Testis (tissue), 2 donors: ENCODE measurements at regions not wholly inside any gene's neighbourhood (a gene's known extent, or its start where the extent isn't known, plus 50 kb on each side); places are given as distances from the start of the nearest gene placed in this dataset.

Experiments
- DNase-seq: peaks from one replicate; pipeline ENCODE4 v3.0.0-alpha.2; 2019
- H3K27ac ChIP-seq, 2 donors: fragments of 200-600 bp; sonication (generic); one replicate each; pipeline ENCODE4 v1.5.1; 2019
- H3K27me3 ChIP-seq: fragments of 200-600 bp; sonication (generic); one replicate; pipeline ENCODE4 v1.5.1; 2019
- H3K36me3 ChIP-seq: fragments of 200-600 bp; sonication (generic); one replicate; pipeline ENCODE4 v1.5.1; 2017; ENCODE audit warnings: low read depth; ENCODE audit errors: missing control alignments
- H3K4me1 ChIP-seq: fragments of 200-600 bp; sonication (generic); one replicate; pipeline ENCODE4 v1.5.1; 2019
- H3K4me3 ChIP-seq, 2 donors: fragments of 200-600 bp; sonication (generic); one replicate each; pipeline ENCODE4 v1.5.1; 2017 to 2019
- H3K9me3 ChIP-seq: fragments of 200-600 bp; sonication (generic); one replicate; pipeline ENCODE4 v1.5.1; 2017
- POLR2A ChIP-seq: fragments of 450-650 bp; IDR thresholded peaks from one replicate; pipeline ENCODE4 v1.6.1; 2017; ENCODE audit warnings: antibody characterized with exemption, mild to moderate bottlenecking, moderate library complexity
- WGBS, 2 donors: methylation state at CpG; one replicate each; pipeline ENCODE4 v1.1.5; 2018; 5-methylcytosine and 5-hydroxymethylcytosine counted together
- intact Hi-C: fragments of 100-400 bp; cut with DNase I; formaldehyde crosslinking; loops from one replicate; pipeline ENCODE4 v1.15.1; 2023; ENCODE audit warnings: low total_unique reads
- TF ChIP-seq, protein P1 (sequence below), 3 experiments: fragments of 450-650 bp in 2 of 3; fragments of 200-600 bp in 1 of 3; sonication (generic) in 1 of 3; IDR thresholded peaks; one replicate each; pipeline ENCODE4 v1.5.1; 2016 to 2019; ENCODE audit warnings: antibody characterized with exemption in 3 of 3, mild to moderate bottlenecking in 2 of 3, moderate library complexity in 1 of 3

DNA sequence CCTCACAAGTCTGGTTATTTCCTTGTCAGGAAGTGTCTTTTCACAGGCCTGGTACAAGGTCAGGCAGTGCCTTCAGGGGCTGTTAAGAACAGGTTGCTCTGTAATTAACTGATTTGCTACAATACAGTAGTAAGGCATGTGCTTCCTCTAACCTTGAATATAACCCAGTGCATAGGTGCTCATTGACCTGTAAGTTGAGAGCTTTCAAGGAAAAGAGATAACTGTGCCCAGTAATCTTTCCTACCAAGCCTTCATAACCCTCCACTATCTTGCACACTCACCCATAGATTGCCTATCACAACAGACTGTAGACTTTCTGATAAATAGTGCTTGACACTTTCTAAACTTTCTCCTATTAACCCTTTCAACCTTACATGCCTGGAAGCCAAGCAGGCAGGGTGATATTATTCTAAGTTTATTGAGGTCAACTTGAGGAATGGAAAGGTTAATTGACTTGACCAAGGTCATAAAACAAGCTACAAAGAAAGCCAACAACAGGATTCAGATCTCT lies 148.1 kb downstream of the PPARGC1A start:
- H3K4me3 ChIP-seq, result no peak overlapping the region
- H3K4me1 ChIP-seq, result no peaks in the 10 kb centered on the region
- H3K9me3 ChIP-seq, result no peaks in the 10 kb centered on the region
- no peak for DNase-seq
- no peak for TF ChIP-seq POLR2A
- TF ChIP-seq, protein P1, sequence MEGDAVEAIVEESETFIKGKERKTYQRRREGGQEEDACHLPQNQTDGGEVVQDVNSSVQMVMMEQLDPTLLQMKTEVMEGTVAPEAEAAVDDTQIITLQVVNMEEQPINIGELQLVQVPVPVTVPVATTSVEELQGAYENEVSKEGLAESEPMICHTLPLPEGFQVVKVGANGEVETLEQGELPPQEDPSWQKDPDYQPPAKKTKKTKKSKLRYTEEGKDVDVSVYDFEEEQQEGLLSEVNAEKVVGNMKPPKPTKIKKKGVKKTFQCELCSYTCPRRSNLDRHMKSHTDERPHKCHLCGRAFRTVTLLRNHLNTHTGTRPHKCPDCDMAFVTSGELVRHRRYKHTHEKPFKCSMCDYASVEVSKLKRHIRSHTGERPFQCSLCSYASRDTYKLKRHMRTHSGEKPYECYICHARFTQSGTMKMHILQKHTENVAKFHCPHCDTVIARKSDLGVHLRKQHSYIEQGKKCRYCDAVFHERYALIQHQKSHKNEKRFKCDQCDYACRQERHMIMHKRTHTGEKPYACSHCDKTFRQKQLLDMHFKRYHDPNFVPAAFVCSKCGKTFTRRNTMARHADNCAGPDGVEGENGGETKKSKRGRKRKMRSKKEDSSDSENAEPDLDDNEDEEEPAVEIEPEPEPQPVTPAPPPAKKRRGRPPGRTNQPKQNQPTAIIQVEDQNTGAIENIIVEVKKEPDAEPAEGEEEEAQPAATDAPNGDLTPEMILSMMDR (IDR thresholded peaks at IDR 0.05), result no peak
- no peaks in the 10 kb centered on the region for H3K27me3 ChIP-seq
- no peaks in the 10 kb centered on the region for H3K36me3 ChIP-seq
- H3K27ac ChIP-seq, result no peak overlapping the region
- intact Hi-C loops, result no loop called here

DNA sequence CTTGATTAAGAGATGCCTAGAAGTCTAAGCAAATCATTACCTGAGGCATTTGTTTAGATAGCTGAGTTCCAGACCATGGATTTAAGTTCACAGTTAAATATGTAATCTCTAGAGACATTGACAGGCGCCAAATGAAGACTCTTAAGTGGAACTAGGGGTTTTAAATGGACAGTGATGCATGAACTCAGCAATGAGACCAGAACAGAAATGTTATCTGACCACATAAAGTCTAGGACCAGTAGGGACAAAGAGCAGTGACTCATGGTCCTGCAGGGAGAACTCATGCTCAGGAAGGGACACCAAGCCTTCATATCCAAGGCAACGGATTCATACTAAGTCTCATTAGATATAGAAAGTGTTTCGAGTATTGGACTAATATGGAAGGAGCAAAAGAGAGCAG lies 152.3 kb downstream of the PPARGC1A start:
- Histone ChIP-seq H3K4me1 (no peaks in the 10 kb centered on the region), H3K27ac (no peak overlapping the region), H3K27me3 (no peaks in the 10 kb centered on the region), H3K9me3 (no peaks in the 10 kb centered on the region), H3K36me3 (no peaks in the 10 kb centered on the region), H3K4me3 (no peak overlapping the region)
- intact Hi-C loops, result no loop called here
- TF ChIP-seq POLR2A, result no peak
- TF ChIP-seq, protein P1 (IDR thresholded peaks at IDR 0.05), result no peak
- 87 to 93% methylated on average over 2 to 3 of the region's 3 CpGs for WGBS, 2 donors
- no peak for DNase-seq

DNA sequence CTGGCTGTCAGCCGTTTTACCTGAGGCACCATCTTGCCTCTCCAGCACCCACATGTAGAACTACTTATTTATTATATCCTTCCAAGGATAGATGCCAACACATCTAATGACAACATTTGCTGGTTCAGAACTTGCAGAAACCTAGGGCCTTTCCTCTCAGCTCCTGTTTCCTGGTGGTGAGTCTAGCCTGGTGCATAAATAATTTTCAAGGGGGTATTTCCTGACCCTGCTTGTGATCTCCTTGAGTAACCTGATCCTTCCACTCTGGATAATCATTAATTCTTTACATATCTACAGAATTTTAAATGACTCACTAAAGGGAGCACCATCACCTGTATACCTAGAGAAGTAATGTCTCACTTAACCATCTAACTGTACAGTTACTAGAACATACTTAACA lies 153.4 kb downstream of the PPARGC1A start:
- TF ChIP-seq, protein P1 (IDR thresholded peaks at IDR 0.05), result no peak
- no peak for TF ChIP-seq POLR2A
- Histone ChIP-seq H3K27me3 (no peaks in the 10 kb centered on the region), H3K4me3 (no peak overlapping the region), H3K9me3 (no peaks in the 10 kb centered on the region), H3K36me3 (no peaks in the 10 kb centered on the region), H3K27ac (no peak overlapping the region), H3K4me1 (no peaks in the 10 kb centered on the region)
- WGBS, 2 donors, result 88 to 89% methylated on average over 1 of the region's 1 CpG
- intact Hi-C loops, result no loop called here
- DNase-seq, result no peak

DNA sequence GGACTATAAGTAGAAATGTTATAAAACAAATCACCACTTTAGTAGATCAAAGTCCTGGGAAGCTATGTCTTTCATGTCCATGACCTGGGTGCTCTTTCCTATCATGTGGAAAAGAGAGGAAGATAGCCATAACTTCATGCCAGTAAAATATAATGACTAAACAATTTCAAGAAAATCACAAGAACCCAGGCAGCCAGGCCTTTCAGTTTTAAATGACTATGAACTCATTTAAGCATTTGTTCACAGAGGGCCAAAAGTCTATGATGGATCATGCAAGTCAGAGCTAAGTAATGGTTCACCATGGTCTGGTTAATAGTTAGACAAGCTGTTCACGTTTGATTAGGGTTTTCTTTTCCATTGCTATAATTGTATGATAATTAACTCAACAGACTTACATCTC lies 155.8 kb downstream of the PPARGC1A start:
- Histone ChIP-seq H3K9me3 (no peaks in the 10 kb centered on the region), H3K36me3 (no peaks in the 10 kb centered on the region), H3K4me3 (no peak overlapping the region), H3K4me1 (no peaks in the 10 kb centered on the region), H3K27me3 (no peaks in the 10 kb centered on the region), H3K27ac (no peak overlapping the region)
- WGBS, 2 donors, result 38 to 49% methylated on average over 1 of the region's 1 CpG
- TF ChIP-seq, protein P1 (IDR thresholded peaks at IDR 0.05), result no peak
- TF ChIP-seq POLR2A, result no peak
- no peak for DNase-seq
- intact Hi-C loops, result no loop called here

DNA sequence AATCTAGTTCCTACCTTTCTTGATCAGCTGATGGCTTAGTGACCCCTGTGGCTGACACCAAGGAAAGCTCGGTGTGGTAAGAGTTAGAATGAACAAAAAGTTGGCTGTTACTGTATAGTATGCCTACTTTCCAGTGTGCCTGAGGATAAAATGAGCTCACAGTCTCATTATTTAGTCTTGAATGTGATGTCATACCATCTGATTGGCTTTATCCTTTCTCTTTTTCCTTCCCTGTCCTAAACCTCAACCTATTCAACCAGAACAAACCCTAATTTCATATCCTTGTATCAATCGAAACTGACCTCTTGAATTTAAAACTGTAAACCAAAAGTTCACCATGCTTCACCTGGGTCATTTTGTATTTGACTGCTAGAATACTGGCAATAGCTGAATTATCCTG lies 156.4 kb downstream of the PPARGC1A start:
- Histone ChIP-seq H3K4me3 (no peak overlapping the region), H3K4me1 (no peaks in the 10 kb centered on the region), H3K36me3 (no peaks in the 10 kb centered on the region), H3K9me3 (no peaks in the 10 kb centered on the region), H3K27ac (no peak overlapping the region), H3K27me3 (no peaks in the 10 kb centered on the region)
- intact Hi-C loops, result no loop called here
- 91 to 92% methylated on average over 2 of the region's 2 CpGs for WGBS, 2 donors
- no peak for DNase-seq
- TF ChIP-seq POLR2A, result no peak
- TF ChIP-seq, protein P1 (IDR thresholded peaks at IDR 0.05), result no peak
